ENCODE measurements at regions not wholly inside any gene's neighbourhood (a gene's known extent, or its start where the extent isn't known, plus 50 kb on each side); places are given as distances from the start of the nearest gene placed in this dataset.

GRCh38 chr13:80211566-80211965 is 129.4 kb downstream of the SPRY2 start:
- no peak overlapping the region for H2AFZ ChIP-seq
- BruUV-seq (replicated peaks), result no TSS peak
- no peaks in the 10 kb centered on the region for H3F3A ChIP-seq (ENCODE audit: insufficient read depth, low read depth)
- DNase-seq, result no peak
- no peaks in the 10 kb centered on the region for H3K36me3 ChIP-seq (ENCODE audit: low read depth)
- ChIA-PET CTCF (no interaction called here), POLR2A (ENCODE audit: unreplicated experiment) (no interaction called here)
- H3K9me3 ChIP-seq (ENCODE audit: insufficient read depth, low read depth), result no peaks in the 10 kb centered on the region; the same call in 1 of the 2 replicates
- no peak overlapping the region for H3K27ac ChIP-seq
- H4K20me1 ChIP-seq (ENCODE audit: insufficient read depth), result no peaks in the 10 kb centered on the region
- H3K4me1 ChIP-seq (replicated peaks; ENCODE audit: insufficient read depth), result no peaks in the 10 kb centered on the region
- H3K4me3 ChIP-seq, result no peak overlapping the region
- H3K79me2 ChIP-seq (ENCODE audit: low read depth), result no peaks in the 10 kb centered on the region
- no peaks in the 10 kb centered on the region for H3K9me2 ChIP-seq (ENCODE audit: insufficient read depth)
- H3K27me3 ChIP-seq (ENCODE audit: insufficient read depth, low read depth), result no peaks in the 10 kb centered on the region
- H3K4me2 ChIP-seq, result no peak overlapping the region
- TF ChIP-seq EZH2 (IDR thresholded peaks at IDR 0.05; ENCODE audit: low read depth) (no peak), CTCF (conservative IDR thresholded peaks at IDR 0.05) (no peak)
- intact Hi-C loops (cut with micrococcal nuclease; ENCODE audit: unreplicated experiment), result loop anchor here (10.0 kb wide), 1 partner anchor 177 kb away; no protein-coding TSS in a partner anchor

GRCh38 chr13:80204642-80205041 is 136.3 kb downstream of the SPRY2 start:
- POLR2A ChIA-PET (ENCODE audit: unreplicated experiment), result no interaction called here
- intact Hi-C loops (cut with micrococcal nuclease; ENCODE audit: unreplicated experiment), result no loop called here
- H3K4me3 ChIP-seq, result no peak overlapping the region
- H3K9me2 ChIP-seq (ENCODE audit: insufficient read depth), result no peaks in the 10 kb centered on the region
- H3K9me3 ChIP-seq (ENCODE audit: insufficient read depth, low read depth), result no peaks in the 10 kb centered on the region; the same call in 1 of the 2 replicates
- H3K4me1 ChIP-seq (replicated peaks; ENCODE audit: insufficient read depth), result 0 out of 2 replicates have a peak, but pooled peaks cover 6% of the 10 kb centered on the region
- no peak overlapping the region for H3K27ac ChIP-seq
- DNase-seq, result no peak
- TF ChIP-seq EZH2 (IDR thresholded peaks at IDR 0.05; ENCODE audit: low read depth) (no peak), CTCF (conservative IDR thresholded peaks at IDR 0.05) (no peak)
- H2AFZ ChIP-seq, result no peak overlapping the region
- no peaks in the 10 kb centered on the region for H3K79me2 ChIP-seq (ENCODE audit: low read depth)
- no peaks in the 10 kb centered on the region for H3K36me3 ChIP-seq (ENCODE audit: low read depth)
- H3F3A ChIP-seq (ENCODE audit: insufficient read depth, low read depth), result no peaks in the 10 kb centered on the region
- no peaks in the 10 kb centered on the region for H3K27me3 ChIP-seq (ENCODE audit: insufficient read depth, low read depth)
- H3K4me2 ChIP-seq, result no peak overlapping the region
- BruUV-seq (replicated peaks), result no TSS peak
- H4K20me1 ChIP-seq (ENCODE audit: insufficient read depth), result no peaks in the 10 kb centered on the region
- CTCF ChIA-PET, result interaction anchor here (0.7 kb wide), 1 partner anchor 15 kb away, joined by 3 read pairs; no protein-coding TSS in a partner anchor

GRCh38 chr13:80203496-80203895 is 137.4 kb downstream of the SPRY2 start:
- POLR2A ChIA-PET (ENCODE audit: unreplicated experiment), result interaction anchor here (0.6 kb wide), 3 partner anchors 62 to 712 kb away, joined by 3 to 7 read pairs (median 4); partner anchors contain the start of gene SPRY2
- 0 out of 2 replicates have a peak, but pooled peaks cover 11% of the 10 kb centered on the region for H3K4me1 ChIP-seq (replicated peaks; ENCODE audit: insufficient read depth)
- no peaks in the 10 kb centered on the region for H3K9me2 ChIP-seq (ENCODE audit: insufficient read depth)
- H3K9me3 ChIP-seq (ENCODE audit: insufficient read depth, low read depth), result no peaks in the 10 kb centered on the region; the same call in 1 of the 2 replicates
- no peaks in the 10 kb centered on the region for H3K79me2 ChIP-seq (ENCODE audit: low read depth)
- CTCF ChIA-PET, result no interaction called here
- no peaks in the 10 kb centered on the region for H3K27me3 ChIP-seq (ENCODE audit: insufficient read depth, low read depth)
- no peaks in the 10 kb centered on the region for H4K20me1 ChIP-seq (ENCODE audit: insufficient read depth)
- intact Hi-C loops (cut with micrococcal nuclease; ENCODE audit: unreplicated experiment), result no loop called here
- no peaks in the 10 kb centered on the region for H3K36me3 ChIP-seq (ENCODE audit: low read depth)
- DNase-seq, result no peak
- no TSS peak for BruUV-seq (replicated peaks)
- TF ChIP-seq CTCF (conservative IDR thresholded peaks at IDR 0.05), result no peak
- TF ChIP-seq EZH2 (IDR thresholded peaks at IDR 0.05; ENCODE audit: low read depth), result no peak
- H3K27ac ChIP-seq, result no peak overlapping the region
- no peak overlapping the region for H2AFZ ChIP-seq
- H3F3A ChIP-seq (ENCODE audit: insufficient read depth, low read depth), result no peaks in the 10 kb centered on the region
- H3K4me2 ChIP-seq, result no peak overlapping the region
- no peak overlapping the region for H3K4me3 ChIP-seq
